ENCODE measurements at regions not wholly inside any gene's neighbourhood (a gene's known extent, or its start where the extent isn't known, plus 50 kb on each side); places are given as distances from the start of the nearest gene placed in this dataset.

GRCh38 chr5:159527546-159528254, 197.4 kb upstream of the IL12B start:
- TF ChIP-seq CTCF (IDR thresholded peaks at IDR 0.05; ENCODE audit: low read depth, low read length, missing input control) (no peak), NR2F2 (IDR thresholded peaks at IDR 0.05) (no peak), TAF1 (conservative IDR thresholded peaks at IDR 0.05) (no peak), GABPA (IDR thresholded peaks at IDR 0.05 in 1 of 2, conservative IDR thresholded peaks at IDR 0.05 in 1 of 2) (no peak), EGR1 (IDR thresholded peaks at IDR 0.05; ENCODE audit: low read depth in 2 of 2) (no peak), RAD21 (IDR thresholded peaks at IDR 0.05) (no peak), JUND (IDR thresholded peaks at IDR 0.05) (no peak)
- TF ChIP-seq, protein P1, sequence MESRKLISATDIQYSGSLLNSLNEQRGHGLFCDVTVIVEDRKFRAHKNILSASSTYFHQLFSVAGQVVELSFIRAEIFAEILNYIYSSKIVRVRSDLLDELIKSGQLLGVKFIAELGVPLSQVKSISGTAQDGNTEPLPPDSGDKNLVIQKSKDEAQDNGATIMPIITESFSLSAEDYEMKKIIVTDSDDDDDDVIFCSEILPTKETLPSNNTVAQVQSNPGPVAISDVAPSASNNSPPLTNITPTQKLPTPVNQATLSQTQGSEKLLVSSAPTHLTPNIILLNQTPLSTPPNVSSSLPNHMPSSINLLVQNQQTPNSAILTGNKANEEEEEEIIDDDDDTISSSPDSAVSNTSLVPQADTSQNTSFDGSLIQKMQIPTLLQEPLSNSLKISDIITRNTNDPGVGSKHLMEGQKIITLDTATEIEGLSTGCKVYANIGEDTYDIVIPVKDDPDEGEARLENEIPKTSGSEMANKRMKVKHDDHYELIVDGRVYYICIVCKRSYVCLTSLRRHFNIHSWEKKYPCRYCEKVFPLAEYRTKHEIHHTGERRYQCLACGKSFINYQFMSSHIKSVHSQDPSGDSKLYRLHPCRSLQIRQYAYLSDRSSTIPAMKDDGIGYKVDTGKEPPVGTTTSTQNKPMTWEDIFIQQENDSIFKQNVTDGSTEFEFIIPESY (IDR thresholded peaks at IDR 0.05) = no peak
- TF ChIP-seq, protein P2, sequence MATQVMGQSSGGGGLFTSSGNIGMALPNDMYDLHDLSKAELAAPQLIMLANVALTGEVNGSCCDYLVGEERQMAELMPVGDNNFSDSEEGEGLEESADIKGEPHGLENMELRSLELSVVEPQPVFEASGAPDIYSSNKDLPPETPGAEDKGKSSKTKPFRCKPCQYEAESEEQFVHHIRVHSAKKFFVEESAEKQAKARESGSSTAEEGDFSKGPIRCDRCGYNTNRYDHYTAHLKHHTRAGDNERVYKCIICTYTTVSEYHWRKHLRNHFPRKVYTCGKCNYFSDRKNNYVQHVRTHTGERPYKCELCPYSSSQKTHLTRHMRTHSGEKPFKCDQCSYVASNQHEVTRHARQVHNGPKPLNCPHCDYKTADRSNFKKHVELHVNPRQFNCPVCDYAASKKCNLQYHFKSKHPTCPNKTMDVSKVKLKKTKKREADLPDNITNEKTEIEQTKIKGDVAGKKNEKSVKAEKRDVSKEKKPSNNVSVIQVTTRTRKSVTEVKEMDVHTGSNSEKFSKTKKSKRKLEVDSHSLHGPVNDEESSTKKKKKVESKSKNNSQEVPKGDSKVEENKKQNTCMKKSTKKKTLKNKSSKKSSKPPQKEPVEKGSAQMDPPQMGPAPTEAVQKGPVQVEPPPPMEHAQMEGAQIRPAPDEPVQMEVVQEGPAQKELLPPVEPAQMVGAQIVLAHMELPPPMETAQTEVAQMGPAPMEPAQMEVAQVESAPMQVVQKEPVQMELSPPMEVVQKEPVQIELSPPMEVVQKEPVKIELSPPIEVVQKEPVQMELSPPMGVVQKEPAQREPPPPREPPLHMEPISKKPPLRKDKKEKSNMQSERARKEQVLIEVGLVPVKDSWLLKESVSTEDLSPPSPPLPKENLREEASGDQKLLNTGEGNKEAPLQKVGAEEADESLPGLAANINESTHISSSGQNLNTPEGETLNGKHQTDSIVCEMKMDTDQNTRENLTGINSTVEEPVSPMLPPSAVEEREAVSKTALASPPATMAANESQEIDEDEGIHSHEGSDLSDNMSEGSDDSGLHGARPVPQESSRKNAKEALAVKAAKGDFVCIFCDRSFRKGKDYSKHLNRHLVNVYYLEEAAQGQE (IDR thresholded peaks at IDR 0.05) = no peak
